Osteoblast (primary cell): ENCODE measurements at regions not wholly inside any gene's neighbourhood (a gene's known extent, or its start where the extent isn't known, plus 50 kb on each side); places are given as distances from the start of the nearest gene placed in this dataset.

Experiments used
- DNase-seq: peaks from one replicate; pipeline ENCODE4 v3.0.0; 2011; ENCODE audit warnings: low spot score, mixed read lengths; ENCODE audit not compliant: insufficient read length; ENCODE audit errors: missing footprints
- H2AFZ ChIP-seq: 2 replicates; pipeline ENCODE4 v1.6.0; 2011; ENCODE audit warnings: mild to moderate bottlenecking, low read length
- H3K27ac ChIP-seq: 2 replicates; pipeline ENCODE4 v1.5.1; 2011; ENCODE audit warnings: mild to moderate bottlenecking, low read depth, low read length, moderate library complexity
- H3K27me3 ChIP-seq: 2 replicates; pipeline ENCODE4 v1.6.0; 2012; ENCODE audit warnings: mild to moderate bottlenecking, control low read depth, inconsistent platforms, low read length, moderate library complexity; ENCODE audit not compliant: insufficient read depth
- H3K36me3 ChIP-seq: 2 replicates; pipeline ENCODE4 v1.5.1; 2011; ENCODE audit warnings: mild to moderate bottlenecking, low read length, control low read depth, moderate library complexity; ENCODE audit not compliant: insufficient read depth
- H3K4me1 ChIP-seq: 2 replicates; pipeline ENCODE4 v1.5.1; 2011; ENCODE audit warnings: mild to moderate bottlenecking, low read length, control low read depth, moderate library complexity; ENCODE audit not compliant: insufficient read depth
- H3K4me2 ChIP-seq: 2 replicates; pipeline ENCODE4 v1.6.0; 2011; ENCODE audit warnings: mild to moderate bottlenecking, low read length; ENCODE audit not compliant: insufficient read depth
- H3K4me3 ChIP-seq: fragments of 200-600 bp; sonication (generic); 3 replicates; pipeline ENCODE4 v1.5.1; 2012; ENCODE audit warnings: mild to moderate bottlenecking, low read length, inconsistent platforms; ENCODE audit not compliant: insufficient read depth
- H3K79me2 ChIP-seq: 2 replicates; pipeline ENCODE4 v1.6.0; 2012; ENCODE audit warnings: mild to moderate bottlenecking, low read length, control low read depth, inconsistent platforms; ENCODE audit not compliant: insufficient read depth
- H3K9me3 ChIP-seq: 2 replicates; pipeline ENCODE4 v1.5.1; 2011; ENCODE audit warnings: low read depth, low read length, control low read depth
- H4K20me1 ChIP-seq: 2 replicates; pipeline ENCODE4 v1.6.0; 2012; ENCODE audit warnings: mild to moderate bottlenecking, low read length, control low read depth; ENCODE audit not compliant: insufficient read depth
- TF ChIP-seq, protein P1 (sequence below): IDR thresholded peaks from 2 replicates; pipeline ENCODE4 v1.5.1; 2011; ENCODE audit warnings: mild to moderate bottlenecking, low read depth, low read length, moderate library complexity; ENCODE audit errors: extremely low read depth

- no peaks in the 10 kb centered on the region for H3K9me3 ChIP-seq
- H3K4me1 ChIP-seq = no peaks in the 10 kb centered on the region
- TF ChIP-seq, protein P1, sequence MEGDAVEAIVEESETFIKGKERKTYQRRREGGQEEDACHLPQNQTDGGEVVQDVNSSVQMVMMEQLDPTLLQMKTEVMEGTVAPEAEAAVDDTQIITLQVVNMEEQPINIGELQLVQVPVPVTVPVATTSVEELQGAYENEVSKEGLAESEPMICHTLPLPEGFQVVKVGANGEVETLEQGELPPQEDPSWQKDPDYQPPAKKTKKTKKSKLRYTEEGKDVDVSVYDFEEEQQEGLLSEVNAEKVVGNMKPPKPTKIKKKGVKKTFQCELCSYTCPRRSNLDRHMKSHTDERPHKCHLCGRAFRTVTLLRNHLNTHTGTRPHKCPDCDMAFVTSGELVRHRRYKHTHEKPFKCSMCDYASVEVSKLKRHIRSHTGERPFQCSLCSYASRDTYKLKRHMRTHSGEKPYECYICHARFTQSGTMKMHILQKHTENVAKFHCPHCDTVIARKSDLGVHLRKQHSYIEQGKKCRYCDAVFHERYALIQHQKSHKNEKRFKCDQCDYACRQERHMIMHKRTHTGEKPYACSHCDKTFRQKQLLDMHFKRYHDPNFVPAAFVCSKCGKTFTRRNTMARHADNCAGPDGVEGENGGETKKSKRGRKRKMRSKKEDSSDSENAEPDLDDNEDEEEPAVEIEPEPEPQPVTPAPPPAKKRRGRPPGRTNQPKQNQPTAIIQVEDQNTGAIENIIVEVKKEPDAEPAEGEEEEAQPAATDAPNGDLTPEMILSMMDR = no peak
- H3K4me3 ChIP-seq = no peak overlapping the region
- DNase-seq = no peak
- no peak overlapping the region for H3K4me2 ChIP-seq
- no peak overlapping the region for H3K27ac ChIP-seq
- no peak overlapping the region for H2AFZ ChIP-seq
- H3K36me3 ChIP-seq = no peaks in the 10 kb centered on the region
- H3K27me3 ChIP-seq = no peaks in the 10 kb centered on the region
- H4K20me1 ChIP-seq = no peaks in the 10 kb centered on the region
- no peaks in the 10 kb centered on the region for H3K79me2 ChIP-seq
Observed at GRCh38 chr11:107217444-107217843, 199.2 kb upstream of the GUCY1A2 start.

DNA sequence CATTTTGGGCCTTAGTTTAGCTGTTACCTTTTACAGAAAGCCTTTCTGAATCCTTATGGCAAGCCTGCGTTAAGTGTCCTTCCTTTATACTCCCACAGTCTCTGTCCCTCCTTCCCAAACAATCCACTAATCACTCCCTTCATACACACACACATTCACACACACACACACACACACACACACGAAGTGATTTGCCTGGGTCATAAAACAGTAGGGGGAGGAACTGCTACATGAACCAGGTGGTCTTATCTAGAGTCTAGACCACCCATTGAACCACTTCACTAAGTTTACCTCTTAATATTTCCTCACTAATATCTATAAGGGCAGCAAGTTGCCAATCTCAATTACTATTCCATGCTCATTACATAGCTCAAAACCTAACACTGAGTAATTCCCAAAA lies 196.7 kb upstream of the GUCY1A2 start:
- H2AFZ ChIP-seq = no peak overlapping the region
- H3K79me2 ChIP-seq = no peaks in the 10 kb centered on the region
- no peaks in the 10 kb centered on the region for H3K4me1 ChIP-seq
- no peaks in the 10 kb centered on the region for H3K9me3 ChIP-seq
- H3K4me2 ChIP-seq = no peak overlapping the region
- H3K27ac ChIP-seq = no peak overlapping the region
- DNase-seq = no peak
- no peaks in the 10 kb centered on the region for H4K20me1 ChIP-seq
- no peaks in the 10 kb centered on the region for H3K36me3 ChIP-seq
- no peak overlapping the region for H3K4me3 ChIP-seq
- no peaks in the 10 kb centered on the region for H3K27me3 ChIP-seq
- TF ChIP-seq, protein P1 = no peak

GRCh38 chr11:107203656-107204055 lies 185.4 kb upstream of the GUCY1A2 start:
- Histone ChIP-seq H3K27me3 (no peaks in the 10 kb centered on the region), H3K4me2 (no peak overlapping the region), H3K4me1 (no peaks in the 10 kb centered on the region), H3K27ac (no peak overlapping the region), H3K9me3 (peaks cover 2% of the 10 kb centered on the region), H3K4me3 (no peak overlapping the region), H4K20me1 (no peaks in the 10 kb centered on the region), H3K36me3 (no peaks in the 10 kb centered on the region), H2AFZ (no peak overlapping the region), H3K79me2 (no peaks in the 10 kb centered on the region)
- TF ChIP-seq, protein P1 = no peak
- DNase-seq = no peak

- Histone ChIP-seq H3K27me3 (no peaks in the 10 kb centered on the region), H3K9me3 (peaks cover 2% of the 10 kb centered on the region), H2AFZ (no peak overlapping the region), H3K27ac (no peak overlapping the region), H3K4me1 (no peaks in the 10 kb centered on the region), H4K20me1 (no peaks in the 10 kb centered on the region), H3K36me3 (no peaks in the 10 kb centered on the region), H3K79me2 (no peaks in the 10 kb centered on the region), H3K4me2 (no peak overlapping the region), H3K4me3 (no peak overlapping the region)
- TF ChIP-seq, protein P1 = no peak
- DNase-seq = no peak
Observed at GRCh38 chr11:107202241-107202640, 184.0 kb upstream of the GUCY1A2 start.
